Vagina (tissue), 2 donors: ENCODE measurements at regions not wholly inside any gene's neighbourhood (a gene's known extent, or its start where the extent isn't known, plus 50 kb on each side); places are given as distances from the start of the nearest gene placed in this dataset.

ENCODE experiments used
- POLR2A ChIP-seq, 2 donors: fragments of 450-650 bp; IDR thresholded peaks; one replicate each; pipeline ENCODE4 v1.6.1; 2017; ENCODE audit warnings: antibody characterized with exemption in 2 of 2, mild to moderate bottlenecking in 2 of 2, moderate library complexity in 2 of 2
- TF ChIP-seq, protein P1 (sequence below), 3 experiments: fragments of 450-650 bp in 2 of 3; fragments of 200-600 bp in 1 of 3; sonication (generic) in 1 of 3; IDR thresholded peaks; one replicate each; pipeline ENCODE4 v1.5.1; 2017 to 2019; ENCODE audit warnings: antibody characterized with exemption in 3 of 3, mild to moderate bottlenecking in 2 of 3, moderate library complexity in 2 of 3

- TF ChIP-seq, protein P1, sequence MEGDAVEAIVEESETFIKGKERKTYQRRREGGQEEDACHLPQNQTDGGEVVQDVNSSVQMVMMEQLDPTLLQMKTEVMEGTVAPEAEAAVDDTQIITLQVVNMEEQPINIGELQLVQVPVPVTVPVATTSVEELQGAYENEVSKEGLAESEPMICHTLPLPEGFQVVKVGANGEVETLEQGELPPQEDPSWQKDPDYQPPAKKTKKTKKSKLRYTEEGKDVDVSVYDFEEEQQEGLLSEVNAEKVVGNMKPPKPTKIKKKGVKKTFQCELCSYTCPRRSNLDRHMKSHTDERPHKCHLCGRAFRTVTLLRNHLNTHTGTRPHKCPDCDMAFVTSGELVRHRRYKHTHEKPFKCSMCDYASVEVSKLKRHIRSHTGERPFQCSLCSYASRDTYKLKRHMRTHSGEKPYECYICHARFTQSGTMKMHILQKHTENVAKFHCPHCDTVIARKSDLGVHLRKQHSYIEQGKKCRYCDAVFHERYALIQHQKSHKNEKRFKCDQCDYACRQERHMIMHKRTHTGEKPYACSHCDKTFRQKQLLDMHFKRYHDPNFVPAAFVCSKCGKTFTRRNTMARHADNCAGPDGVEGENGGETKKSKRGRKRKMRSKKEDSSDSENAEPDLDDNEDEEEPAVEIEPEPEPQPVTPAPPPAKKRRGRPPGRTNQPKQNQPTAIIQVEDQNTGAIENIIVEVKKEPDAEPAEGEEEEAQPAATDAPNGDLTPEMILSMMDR (IDR thresholded peaks at IDR 0.05) = no peak
- no peak for TF ChIP-seq POLR2A (IDR thresholded peaks at IDR 0.05)
Observed at GRCh38 chr22:49357661-49358440, 469.8 kb downstream of the BRD1 start.
